Left colon (tissue), 2 donors: ENCODE measurements at regions not wholly inside any gene's neighbourhood (a gene's known extent, or its start where the extent isn't known, plus 50 kb on each side); places are given as distances from the start of the nearest gene placed in this dataset.
"Not testable (repeated sequence)": the region's sequence is repeated elsewhere in the genome, so short reads cannot be mapped to it uniquely, and the experiment has no call there.

Source experiments
- ATAC-seq: fragments of 200-7000 bp; cut with Tn5 transposase; one replicate; pipeline ENCODE4 v1.9.1; 2020; ENCODE audit warnings: mild to moderate bottlenecking, moderate library complexity
- DNase-seq, 2 donors: peaks; one replicate each; pipeline ENCODE4 v3.0.0-alpha.2; 2020
- intact Hi-C, 2 donors: fragments of 100-400 bp; cut with DNase I in 1 of 2; cut with micrococcal nuclease in 1 of 2; formaldehyde crosslinking; loops; one replicate each; pipeline versions ENCODE4 v1.11.2 to v1.14.0; 2022; cut with DNase I, micrococcal nuclease
- donor health status: DM: no; HTN: no; CAD: no.
- donor health status: DM: yes; HTN: yes; CAD: no.

- no peak for DNase-seq
- ATAC-seq = no peak
- intact Hi-C loops = no loop called here
These were observed 51.5 kb upstream of the IFNE start for GRCh38 chr9:21533597-21533996.

GRCh38 chr9:21535396-21535795 lies 53.3 kb upstream of the IFNE start:
- ATAC-seq (no peak), DNase-seq (no peak)
- intact Hi-C loops = no loop called here

GRCh38 chr9:21542787-21543186 lies 60.7 kb upstream of the IFNE start:
- DNase-seq = no peak
- ATAC-seq = no peak
- intact Hi-C loops = no loop called here

GRCh38 chr9:21543187-21543586 lies 61.1 kb upstream of the IFNE start:
- DNase-seq (no peak), ATAC-seq (peak; percentile 59)

GRCh38 chr9:21543816-21544215 lies 61.7 kb upstream of the IFNE start:
- intact Hi-C loops, ATAC-seq, DNase-seq: not testable (repeated sequence)

More at GRCh38 chr9:21543187-21543586, 61.1 kb upstream of the IFNE start:
- intact Hi-C loops = no loop called here

- ATAC-seq (no peak), DNase-seq (no peak)
- intact Hi-C loops = no loop called here
These were observed 64.8 kb upstream of the IFNE start for GRCh38 chr9:21546949-21547348.

- intact Hi-C loops = no loop called here
- DNase-seq = peak in 1 of 2 donors; percentile 24
- peak; percentile 84 for ATAC-seq
These were observed 67.2 kb upstream of the IFNE start for GRCh38 chr9:21549251-21549765.

GRCh38 chr9:21549890-21550289 lies 67.8 kb upstream of the IFNE start:
- no peak for ATAC-seq
- no peak for DNase-seq
- intact Hi-C loops = no loop called here

- ATAC-seq = no peak
- DNase-seq = no peak
- intact Hi-C loops = no loop called here
These were observed 68.3 kb upstream of the IFNE start for GRCh38 chr9:21550392-21550791.

GRCh38 chr9:21551401-21551800 lies 69.3 kb upstream of the IFNE start:
- no peak for ATAC-seq
- intact Hi-C loops = no loop called here
- no peak for DNase-seq

- ATAC-seq (no peak), DNase-seq (no peak)
- intact Hi-C loops = no loop called here
These were observed 70.4 kb upstream of the IFNE start for GRCh38 chr9:21552244-21553170.

- ATAC-seq = no peak
- no peak for DNase-seq
- intact Hi-C loops = no loop called here
These were observed 71.3 kb upstream of the IFNE start for GRCh38 chr9:21553441-21553840.

- DNase-seq (no peak), ATAC-seq (no peak)
- intact Hi-C loops = no loop called here
These were observed 72.7 kb upstream of the IFNE start for GRCh38 chr9:21554813-21555212.

GRCh38 chr9:21555911-21556310 lies 73.8 kb upstream of the IFNE start:
- DNase-seq = no peak
- ATAC-seq = no peak
- intact Hi-C loops = no loop called here

- no peak for ATAC-seq
- intact Hi-C loops = no loop called here
These were observed 74.7 kb upstream of the IFNE start for GRCh38 chr9:21556581-21557427.

GRCh38 chr9:21557428-21557768 lies 75.3 kb upstream of the IFNE start:
- ATAC-seq (no peak), DNase-seq (no peak)
- intact Hi-C loops = no loop called here

More at GRCh38 chr9:21556581-21557427, 74.7 kb upstream of the IFNE start:
- no peak for DNase-seq

GRCh38 chr9:21558079-21558478 lies 76.0 kb upstream of the IFNE start:
- intact Hi-C loops = no loop called here
- ATAC-seq = no peak
- DNase-seq = no peak

GRCh38 chr9:21558615-21559401 lies 76.7 kb upstream of the IFNE start:
- ATAC-seq (no peak), DNase-seq (no peak)
- intact Hi-C loops = no loop called here
